Fibroblast of skin of scalp (primary cell): ENCODE measurements at regions not wholly inside any gene's neighbourhood (a gene's known extent, or its start where the extent isn't known, plus 50 kb on each side); places are given as distances from the start of the nearest gene placed in this dataset.

Experiments used
- DNase-seq: peaks from one replicate; pipeline ENCODE4 v3.0.0-alpha.2; 2013

GRCh38 chr5:39599721-39600431 lies 175.1 kb upstream of the DAB2 start:
- peak; percentile 75 for DNase-seq

GRCh38 chr5:39598661-39599248 lies 174.0 kb upstream of the DAB2 start:
- DNase-seq = no peak

GRCh38 chr5:39588179-39588578 lies 163.4 kb upstream of the DAB2 start:
- DNase-seq = no peak

- no peak for DNase-seq
Observed at GRCh38 chr5:39587675-39588074, 162.9 kb upstream of the DAB2 start.

DNA sequence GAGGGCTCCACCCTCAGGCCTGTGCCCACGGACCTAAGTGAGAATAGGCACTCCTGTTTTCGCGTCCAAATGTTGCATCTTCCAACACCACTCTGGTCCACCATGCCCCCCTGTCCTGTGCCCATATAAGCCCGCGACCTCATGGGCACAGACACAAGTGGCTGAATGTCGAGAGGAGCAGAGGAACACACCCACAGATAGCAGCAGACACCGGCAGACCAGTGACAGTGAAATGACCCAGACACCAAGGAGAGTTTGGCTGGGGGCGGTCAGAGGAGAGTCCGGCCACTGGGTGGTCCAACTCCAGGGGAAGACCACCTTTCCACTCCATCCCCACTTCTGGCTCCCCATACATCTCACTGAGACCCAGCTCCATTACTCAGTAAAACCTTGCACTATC lies 161.4 kb upstream of the DAB2 start:
- no peak for DNase-seq

DNA sequence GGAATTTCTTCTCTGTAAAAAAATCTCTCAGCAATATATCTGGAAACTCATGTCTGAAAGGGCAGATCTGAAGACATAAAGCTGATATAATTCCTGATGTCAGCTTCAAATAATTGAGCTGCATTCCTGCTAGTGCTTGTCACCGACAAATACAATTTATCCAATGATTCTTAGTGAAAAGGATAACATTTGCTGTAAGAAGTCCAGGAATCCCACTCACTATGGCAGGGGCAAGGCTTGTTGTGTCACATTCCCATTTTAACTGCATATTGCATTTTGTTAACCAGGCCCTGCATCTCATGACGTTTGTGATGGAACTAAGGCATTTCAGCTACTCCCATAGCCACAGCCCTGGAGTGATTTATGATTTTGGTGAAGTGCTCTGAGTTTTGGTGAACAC lies 160.1 kb upstream of the DAB2 start:
- peak; percentile 85 for DNase-seq

- peak; percentile 89 for DNase-seq
Observed at GRCh38 chr5:39580702-39581453, 156.1 kb upstream of the DAB2 start.

DNA sequence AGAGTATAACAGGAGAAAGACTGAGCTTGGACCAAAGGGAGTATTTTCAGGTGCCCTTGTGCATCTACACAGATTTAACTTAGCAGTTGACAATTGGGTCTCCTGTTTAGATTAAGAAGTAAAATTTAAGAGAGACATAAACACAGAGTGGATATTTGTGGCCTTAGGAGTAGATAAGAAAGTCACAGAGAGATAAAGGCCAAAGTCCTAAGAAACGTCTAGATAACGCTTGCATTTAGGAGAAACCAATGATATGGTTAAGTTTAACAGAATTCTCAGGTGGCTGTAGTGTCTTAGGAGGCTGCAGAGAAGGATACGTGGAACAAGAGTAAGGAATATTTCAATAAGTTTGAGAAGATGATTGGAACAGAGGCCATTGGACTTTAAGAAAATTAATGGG lies 155.0 kb upstream of the DAB2 start:
- no peak for DNase-seq

- DNase-seq = peak; percentile 28
Observed at GRCh38 chr5:39578887-39579497, 154.2 kb upstream of the DAB2 start.

DNA sequence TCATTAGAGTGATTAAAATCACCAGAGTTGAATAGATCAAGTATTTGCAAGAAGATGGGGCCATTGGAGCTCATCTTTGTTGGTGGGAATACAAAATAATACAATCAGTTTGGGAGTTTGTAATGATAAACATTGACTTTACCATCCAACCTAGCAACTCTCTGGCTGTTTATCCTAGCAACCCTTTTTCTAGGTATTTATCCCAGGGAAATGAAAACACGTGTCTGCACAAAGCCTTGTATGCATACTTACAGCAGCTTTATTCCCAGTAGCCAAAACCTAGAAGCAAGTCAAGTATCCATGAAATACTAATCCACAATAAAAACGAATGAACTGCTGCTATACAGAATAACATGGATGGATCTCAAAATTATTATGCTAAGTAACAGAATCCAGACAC lies 152.7 kb upstream of the DAB2 start:
- no peak for DNase-seq

GRCh38 chr5:39570403-39571027 lies 145.7 kb upstream of the DAB2 start:
- DNase-seq = peak; percentile 63

- no peak for DNase-seq
Observed at GRCh38 chr5:39569857-39570256, 145.1 kb upstream of the DAB2 start.

GRCh38 chr5:39566891-39567290 lies 142.1 kb upstream of the DAB2 start:
- DNase-seq = no peak

DNA sequence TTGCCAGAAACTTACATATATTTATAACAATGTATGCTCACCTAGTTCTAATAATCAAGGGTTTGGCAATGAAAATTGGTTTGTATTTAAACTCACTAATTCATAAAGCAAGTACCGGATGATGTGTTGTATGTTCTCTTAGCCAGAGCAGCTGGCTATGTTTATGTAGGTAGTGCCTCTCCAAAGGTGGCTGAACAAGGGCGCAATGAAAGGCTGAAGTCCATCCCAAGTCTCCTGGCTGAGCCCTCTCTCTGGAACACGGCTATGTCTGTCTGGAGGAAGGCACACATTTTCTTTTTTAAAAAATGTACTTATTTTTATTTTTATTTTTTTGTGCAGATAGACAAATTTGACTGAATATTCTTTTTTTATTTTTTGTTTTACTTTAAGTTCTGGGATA lies 141.2 kb upstream of the DAB2 start:
- no peak for DNase-seq

GRCh38 chr5:39561421-39561820 lies 136.6 kb upstream of the DAB2 start:
- no peak for DNase-seq

DNA sequence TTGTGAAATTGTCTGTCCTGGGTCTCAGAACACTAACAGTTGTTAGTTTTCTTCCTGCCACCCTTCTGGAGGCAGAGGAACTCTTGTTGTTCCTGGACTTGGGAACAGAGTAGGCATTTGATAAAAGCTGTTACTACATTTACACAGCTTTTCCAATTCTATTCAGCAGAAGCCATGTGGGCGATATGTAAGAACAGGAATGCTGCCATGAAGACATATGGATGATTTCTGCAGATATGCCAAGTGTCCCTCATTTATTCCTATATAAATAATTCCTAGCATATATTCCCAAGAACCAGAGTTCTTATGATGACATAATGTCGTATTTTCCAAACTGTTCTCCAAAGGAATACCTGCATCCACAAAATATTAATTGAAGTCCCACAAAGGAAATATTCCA lies 135.9 kb upstream of the DAB2 start:
- no peak for DNase-seq

DNA sequence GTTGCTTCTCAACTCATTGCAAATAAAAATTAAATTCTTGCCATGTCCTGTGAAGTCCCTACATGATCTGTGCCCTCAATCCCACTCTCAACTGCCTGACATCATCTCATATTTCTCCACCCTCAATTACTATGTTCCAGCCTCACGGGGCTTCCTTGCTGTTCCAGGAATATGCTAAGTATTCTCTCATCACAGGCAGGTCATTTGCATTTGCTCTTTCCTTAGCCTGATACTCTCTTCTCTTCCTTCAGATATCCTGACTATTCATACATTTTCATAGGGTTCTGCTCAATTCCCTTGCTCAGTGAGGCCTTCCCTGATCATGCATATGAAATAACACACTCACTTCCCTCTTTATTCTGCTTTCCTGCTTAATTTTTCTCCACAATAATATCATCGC lies 135.1 kb upstream of the DAB2 start:
- DNase-seq = no peak

- no peak for DNase-seq
Observed at GRCh38 chr5:39558541-39558940, 133.8 kb upstream of the DAB2 start.

DNA sequence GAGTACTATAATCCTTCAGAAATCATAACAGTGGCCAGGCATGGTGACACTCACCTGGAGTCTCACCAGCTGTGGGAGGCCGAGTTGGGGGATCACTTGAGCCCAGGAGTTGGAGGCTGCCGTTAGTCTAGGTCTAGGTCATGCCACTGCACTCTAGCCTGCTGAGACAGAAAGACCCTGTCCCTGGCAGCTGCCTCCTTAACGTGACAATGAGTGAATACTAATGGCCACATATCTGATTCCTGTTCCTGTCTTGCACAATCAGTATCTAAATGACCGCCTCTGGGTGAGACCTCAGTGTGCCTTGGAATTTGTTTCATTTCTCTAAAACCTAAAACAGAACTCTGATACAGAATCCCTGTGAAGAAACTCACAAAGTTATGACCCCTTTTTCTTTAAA lies 131.0 kb upstream of the DAB2 start:
- no peak for DNase-seq

- peak; percentile 82 for DNase-seq
Observed at GRCh38 chr5:39547553-39548154, 122.9 kb upstream of the DAB2 start.

- DNase-seq = no peak
Observed at GRCh38 chr5:39544941-39545340, 120.2 kb upstream of the DAB2 start.

DNA sequence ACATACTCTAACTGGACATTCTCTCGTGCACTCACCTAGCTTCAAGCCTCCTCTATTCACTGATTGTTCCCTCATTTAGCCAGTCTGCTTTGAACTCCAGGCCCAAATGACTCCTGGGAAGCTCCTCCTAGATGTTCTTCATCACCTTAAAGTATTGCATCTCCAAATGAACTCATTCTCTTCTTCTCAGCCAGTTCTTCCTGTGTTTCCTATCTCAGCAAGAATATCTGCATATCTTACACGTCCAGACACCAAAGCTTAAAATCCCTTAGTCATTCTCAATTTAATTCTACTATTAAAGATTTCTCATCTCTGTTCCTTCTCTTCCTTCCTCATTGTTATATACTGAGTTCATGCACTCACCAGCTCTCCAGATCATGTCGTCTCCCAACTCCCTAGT lies 118.6 kb upstream of the DAB2 start:
- peak; percentile 60 for DNase-seq
